ENCODE measurements at regions not wholly inside any gene's neighbourhood (a gene's known extent, or its start where the extent isn't known, plus 50 kb on each side); places are given as distances from the start of the nearest gene placed in this dataset.
"Not testable (repeated sequence)": the region's sequence is repeated elsewhere in the genome, so short reads cannot be mapped to it uniquely, and the experiment has no call there.

GRCh38 chr15:70231484-70231883 lies 133.8 kb upstream of the TLE3 start:
- DNase-seq (ENCODE audit: low read depth, low spot score) = no peak

GRCh38 chr15:70227918-70228317 lies 130.2 kb upstream of the TLE3 start:
- not testable (repeated sequence) for DNase-seq (ENCODE audit: low read depth, low spot score)

GRCh38 chr15:70227147-70227546 lies 129.4 kb upstream of the TLE3 start:
- no peak for DNase-seq (ENCODE audit: low read depth, low spot score)

- no peak for DNase-seq (ENCODE audit: low read depth, low spot score)
Observed at GRCh38 chr15:70226337-70226980, 128.7 kb upstream of the TLE3 start.

- DNase-seq (ENCODE audit: low read depth, low spot score) = no peak
Observed at GRCh38 chr15:70225416-70225815, 127.7 kb upstream of the TLE3 start.

- DNase-seq (ENCODE audit: low read depth, low spot score) = no peak
Observed at GRCh38 chr15:70222606-70223005, 124.9 kb upstream of the TLE3 start.

- DNase-seq (ENCODE audit: low read depth, low spot score) = no peak
Observed at GRCh38 chr15:70220490-70221096, 122.9 kb upstream of the TLE3 start.

- DNase-seq (ENCODE audit: low read depth, low spot score) = no peak
Observed at GRCh38 chr15:70219966-70220365, 122.2 kb upstream of the TLE3 start.

- no peak for DNase-seq (ENCODE audit: low read depth, low spot score)
Observed at GRCh38 chr15:70219256-70219895, 121.7 kb upstream of the TLE3 start.

GRCh38 chr15:70217226-70218160 lies 119.8 kb upstream of the TLE3 start:
- DNase-seq (ENCODE audit: low read depth, low spot score) = no peak

- DNase-seq (ENCODE audit: low read depth, low spot score) = no peak
Observed at GRCh38 chr15:70215951-70216350, 118.2 kb upstream of the TLE3 start.

- DNase-seq (ENCODE audit: low read depth, low spot score) = no peak
Observed at GRCh38 chr15:70214941-70215635, 117.4 kb upstream of the TLE3 start.

- no peak for DNase-seq (ENCODE audit: low read depth, low spot score)
Observed at GRCh38 chr15:70214276-70214675, 116.6 kb upstream of the TLE3 start.

GRCh38 chr15:70213794-70214193 lies 116.1 kb upstream of the TLE3 start:
- no peak for DNase-seq (ENCODE audit: low read depth, low spot score)

GRCh38 chr15:70212963-70213315 lies 115.2 kb upstream of the TLE3 start:
- no peak for DNase-seq (ENCODE audit: low read depth, low spot score)

GRCh38 chr15:70212286-70212962 lies 114.7 kb upstream of the TLE3 start:
- no peak for DNase-seq (ENCODE audit: low read depth, low spot score)

GRCh38 chr15:70210528-70210927 lies 112.8 kb upstream of the TLE3 start:
- no peak for DNase-seq (ENCODE audit: low read depth, low spot score)

GRCh38 chr15:70210076-70210475 lies 112.4 kb upstream of the TLE3 start:
- no peak for DNase-seq (ENCODE audit: low read depth, low spot score)

- DNase-seq (ENCODE audit: low read depth, low spot score) = no peak
Observed at GRCh38 chr15:70209499-70209898, 111.8 kb upstream of the TLE3 start.

- no peak for DNase-seq (ENCODE audit: low read depth, low spot score)
Observed at GRCh38 chr15:70208332-70208731, 110.6 kb upstream of the TLE3 start.

- no peak for DNase-seq (ENCODE audit: low read depth, low spot score)
Observed at GRCh38 chr15:70206668-70207067, 109.0 kb upstream of the TLE3 start.

Data from brain pericyte (primary cell).